BLaER1 (cell line): ENCODE measurements at regions not wholly inside any gene's neighbourhood (a gene's known extent, or its start where the extent isn't known, plus 50 kb on each side); places are given as distances from the start of the nearest gene placed in this dataset.

ENCODE experiments used
- H3K27ac ChIP-seq: shearing (Covaris generic); formaldehyde crosslinking; 2 replicates; pipeline ENCODE4 v1.8.1; 2022
- H3K27me3 ChIP-seq: shearing (Covaris generic); formaldehyde crosslinking; 2 replicates; pipeline ENCODE4 v1.8.1; 2022
- H3K36me3 ChIP-seq: shearing (Covaris generic); formaldehyde crosslinking; 2 replicates; pipeline ENCODE4 v1.8.1; 2022
- H3K4me1 ChIP-seq: shearing (Covaris generic); formaldehyde crosslinking; 2 replicates; pipeline ENCODE4 v1.8.1; 2022
- H3K4me2 ChIP-seq: shearing (Covaris generic); formaldehyde crosslinking; 2 replicates; pipeline ENCODE4 v1.8.1; 2022
- H3K4me3 ChIP-seq: shearing (Covaris generic); formaldehyde crosslinking; 2 replicates; pipeline ENCODE4 v1.8.1; 2022
- H3K9ac ChIP-seq: shearing (Covaris generic); formaldehyde crosslinking; 2 replicates; pipeline ENCODE4 v1.8.1; 2022
- H3K9me3 ChIP-seq: shearing (Covaris generic); formaldehyde crosslinking; 2 replicates; pipeline ENCODE4 v1.8.1; 2022
- H4K20me1 ChIP-seq: shearing (Covaris generic); formaldehyde crosslinking; 2 replicates; pipeline ENCODE4 v1.8.1; 2022
- Cebpa-rat ChIP-seq: shearing (Covaris generic); IDR thresholded peaks from 2 replicates; pipeline ENCODE4 v1.8.1; 2022

GRCh38 chr2:177147834-177148445 lies 64.7 kb upstream of the HNRNPA3 start:
- peaks cover 6% of the 10 kb centered on the region for H3K4me1 ChIP-seq
- H3K27ac ChIP-seq, result no peak overlapping the region
- H3K9ac ChIP-seq, result no peak overlapping the region
- no peaks in the 10 kb centered on the region for H3K9me3 ChIP-seq
- H3K4me2 ChIP-seq, result peak overlapping the region; percentile 79
- H3K36me3 ChIP-seq, result no peaks in the 10 kb centered on the region
- TF ChIP-seq Cebpa-rat, result no peak
- H4K20me1 ChIP-seq, result no peaks in the 10 kb centered on the region
- H3K4me3 ChIP-seq, result no peak overlapping the region
- H3K27me3 ChIP-seq, result peaks cover 15% of the 10 kb centered on the region

- H3K4me3 ChIP-seq, result peak overlapping the region; percentile 61
- H3K9me3 ChIP-seq, result no peaks in the 10 kb centered on the region
- H4K20me1 ChIP-seq, result no peaks in the 10 kb centered on the region
- no peaks in the 10 kb centered on the region for H3K36me3 ChIP-seq
- no peak overlapping the region for H3K27ac ChIP-seq
- H3K27me3 ChIP-seq, result peaks cover 15% of the 10 kb centered on the region
- H3K4me1 ChIP-seq, result peaks cover 6% of the 10 kb centered on the region
- peak overlapping the region; percentile 79 for H3K4me2 ChIP-seq
- no peak for TF ChIP-seq Cebpa-rat
- peak overlapping the region; percentile 20; the same call in 1 of the 2 replicates for H3K9ac ChIP-seq
Observed at GRCh38 chr2:177148477-177149154, 64.0 kb upstream of the HNRNPA3 start.

- no peaks in the 10 kb centered on the region for H3K9me3 ChIP-seq
- H3K9ac ChIP-seq, result no peak overlapping the region; the same call in 1 of the 2 replicates
- peaks cover 15% of the 10 kb centered on the region for H3K27me3 ChIP-seq
- no peaks in the 10 kb centered on the region for H3K36me3 ChIP-seq
- peak overlapping the region; percentile 61 for H3K4me3 ChIP-seq
- H3K4me1 ChIP-seq, result peaks cover 6% of the 10 kb centered on the region
- no peaks in the 10 kb centered on the region for H4K20me1 ChIP-seq
- no peak overlapping the region for H3K27ac ChIP-seq
- H3K4me2 ChIP-seq, result peak overlapping the region; percentile 79
- no peak for TF ChIP-seq Cebpa-rat
Observed at GRCh38 chr2:177149155-177149503, 63.5 kb upstream of the HNRNPA3 start.

GRCh38 chr2:177153805-177154204 lies 58.8 kb upstream of the HNRNPA3 start:
- Histone ChIP-seq H3K4me2 (no peak overlapping the region), H3K9me3 (no peaks in the 10 kb centered on the region), H3K4me3 (no peak overlapping the region), H4K20me1 (no peaks in the 10 kb centered on the region), H3K27me3 (peaks cover under 1% of the 10 kb centered on the region; the same call in 1 of the 2 replicates), H3K27ac (no peak overlapping the region), H3K4me1 (no peaks in the 10 kb centered on the region), H3K36me3 (no peaks in the 10 kb centered on the region), H3K9ac (no peak overlapping the region)
- TF ChIP-seq Cebpa-rat, result no peak

GRCh38 chr2:177154809-177155208 lies 57.8 kb upstream of the HNRNPA3 start:
- no peaks in the 10 kb centered on the region for H3K27me3 ChIP-seq
- no peaks in the 10 kb centered on the region for H4K20me1 ChIP-seq
- no peak for TF ChIP-seq Cebpa-rat
- no peak overlapping the region for H3K4me2 ChIP-seq
- H3K27ac ChIP-seq, result no peak overlapping the region
- H3K9ac ChIP-seq, result no peak overlapping the region
- no peaks in the 10 kb centered on the region for H3K36me3 ChIP-seq
- H3K4me1 ChIP-seq, result no peaks in the 10 kb centered on the region
- no peak overlapping the region for H3K4me3 ChIP-seq
- H3K9me3 ChIP-seq, result no peaks in the 10 kb centered on the region

GRCh38 chr2:177155631-177156030 lies 57.0 kb upstream of the HNRNPA3 start:
- Histone ChIP-seq H3K4me1 (no peaks in the 10 kb centered on the region), H3K4me2 (no peak overlapping the region), H3K36me3 (no peaks in the 10 kb centered on the region), H3K27ac (no peak overlapping the region), H4K20me1 (no peaks in the 10 kb centered on the region), H3K4me3 (no peak overlapping the region), H3K9me3 (no peaks in the 10 kb centered on the region), H3K9ac (no peak overlapping the region), H3K27me3 (no peaks in the 10 kb centered on the region)
- no peak for TF ChIP-seq Cebpa-rat

- H3K9ac ChIP-seq, result no peak overlapping the region
- H4K20me1 ChIP-seq, result no peaks in the 10 kb centered on the region
- H3K36me3 ChIP-seq, result no peaks in the 10 kb centered on the region
- TF ChIP-seq Cebpa-rat, result no peak
- H3K27me3 ChIP-seq, result no peaks in the 10 kb centered on the region
- H3K4me3 ChIP-seq, result no peak overlapping the region
- peaks cover 20% of the 10 kb centered on the region for H3K4me1 ChIP-seq
- no peaks in the 10 kb centered on the region for H3K9me3 ChIP-seq
- H3K27ac ChIP-seq, result no peak overlapping the region
- H3K4me2 ChIP-seq, result no peak overlapping the region
Observed at GRCh38 chr2:177161741-177162460, 50.7 kb upstream of the HNRNPA3 start.
